Stomach (tissue), 8 donors: ENCODE measurements at regions not wholly inside any gene's neighbourhood (a gene's known extent, or its start where the extent isn't known, plus 50 kb on each side); places are given as distances from the start of the nearest gene placed in this dataset.
A peak's percentile ranks its signal among the peaks of the same experiment; 100 is the strongest.

Experiments
- DNase-seq, 2 donors: peaks; one replicate each; pipeline versions ENCODE4 v3.0.0 to v3.0.0-alpha.2; 2013 to 2019
- H3K27ac ChIP-seq, 5 donors: fragments of 200-600 bp in 4 of 5; sonication (generic) in 4 of 5; one replicate each; pipeline ENCODE4 v1.5.1; 2013 to 2019; ENCODE audit warnings: mild to moderate bottlenecking in 1 of 5, moderate library complexity in 1 of 5
- H3K27me3 ChIP-seq, 3 donors: fragments of 200-600 bp; sonication (generic); one replicate each; pipeline ENCODE4 v1.5.1; 2017 to 2019; ENCODE audit warnings: mixed run types in 1 of 3
- H3K36me3 ChIP-seq, 4 donors: fragments of 200-600 bp; sonication (generic); 1 replicate in 3 of 4; 2 replicates in 1 of 4; pipeline ENCODE4 v1.5.1; 2016 to 2019
- H3K4me1 ChIP-seq, 4 donors: fragments of 200-600 bp; sonication (generic); one replicate each; pipeline ENCODE4 v1.5.1; 2016 to 2019
- H3K4me3 ChIP-seq, 4 donors: fragments of 200-600 bp; sonication (generic) in 3 of 4; one replicate each; pipeline ENCODE4 v1.5.1; 2016 to 2019; ENCODE audit warnings: mild to moderate bottlenecking in 1 of 4
- H3K9me3 ChIP-seq, 4 donors: fragments of 200-600 bp; sonication (generic); one replicate each; pipeline ENCODE4 v1.5.1; 2016 to 2019
- CTCF ChIP-seq, 7 experiments: fragments of 450-650 bp in 4 of 7; fragments of 200-600 bp in 3 of 7; sonication (generic) in 3 of 7; IDR thresholded peaks; one replicate each; pipeline ENCODE4 v1.5.1; 2016 to 2019; ENCODE audit warnings: antibody characterized with exemption in 7 of 7, control low read depth in 2 of 7, mild to moderate bottlenecking in 1 of 7
- EP300 ChIP-seq: sonication (generic); formaldehyde crosslinking; IDR thresholded peaks from one replicate; pipeline ENCODE4 v1.6.1; 2017; ENCODE audit warnings: antibody characterized with exemption
- POLR2A ChIP-seq, 4 donors: fragments of 450-650 bp; IDR thresholded peaks; one replicate each; pipeline ENCODE4 v1.6.1; 2016; ENCODE audit warnings: antibody characterized with exemption in 4 of 4, control low read depth in 2 of 4, mild to moderate bottlenecking in 1 of 4, moderate library complexity in 1 of 4
- POLR2AphosphoS5 ChIP-seq, 3 donors: sonication (generic); formaldehyde crosslinking; IDR thresholded peaks; one replicate each; pipeline ENCODE4 v1.6.1; 2016; ENCODE audit warnings: antibody characterized with exemption in 3 of 3
- WGBS, 5 donors: extraction: QIAGEN DNeasy Blood & Tissue Kit in 3 of 5; methylation state at CpG; one replicate each; pipeline versions ENCODE4 v1.1.5 to v1.1.7; 2013 to 2018; 5-methylcytosine and 5-hydroxymethylcytosine counted together
- intact Hi-C: fragments of 100-400 bp; cut with DNase I; formaldehyde crosslinking; loops from one replicate; pipeline ENCODE4 v1.15.1; 2023; ENCODE audit warnings: low total_unique reads
- donor health status: healthy with polysubstance abuse.
- donor health status: Bipolar disorder and iron deficiency.
- donor health status: healthy.

GRCh38 chr20:24245094-24245493 is 224.3 kb upstream of the SYNDIG1 start:
- 51 to 72% (median 63%) methylated on average over 2 of the region's 2 CpGs for WGBS, 5 donors
- intact Hi-C loops = no loop called here
- Histone ChIP-seq H3K4me1 (no peaks in the 10 kb centered on the region), H3K27ac (no peak overlapping the region), H3K36me3 (no peaks in the 10 kb centered on the region), H3K9me3 (peaks cover 0 to 7% (median 0%) of the 10 kb centered on the region in 4 donors), H3K4me3 (no peak overlapping the region), H3K27me3 (peaks cover 0 to 3% (median 0%) of the 10 kb centered on the region in 3 donors)
- no peak for TF ChIP-seq EP300
- no peak for TF ChIP-seq POLR2A (IDR thresholded peaks at IDR 0.05)
- TF ChIP-seq CTCF (IDR thresholded peaks at IDR 0.05) = no peak
- TF ChIP-seq POLR2AphosphoS5 (IDR thresholded peaks at IDR 0.05) = no peak
- DNase-seq = no peak

- TF ChIP-seq POLR2A (IDR thresholded peaks at IDR 0.05) = no peak
- TF ChIP-seq POLR2AphosphoS5 (IDR thresholded peaks at IDR 0.05) = no peak
- no peak for TF ChIP-seq EP300
- Histone ChIP-seq H3K27ac (no peak overlapping the region), H3K4me3 (no peak overlapping the region), H3K27me3 (peaks cover 0 to 3% (median 0%) of the 10 kb centered on the region in 3 donors), H3K36me3 (no peaks in the 10 kb centered on the region), H3K4me1 (no peaks in the 10 kb centered on the region), H3K9me3 (no peaks in the 10 kb centered on the region)
- no peak for DNase-seq
- WGBS, 5 donors = 79 to 91% (median 89%) methylated on average over 4 of the region's 4 CpGs
- intact Hi-C loops = no loop called here
These were observed 226.7 kb upstream of the SYNDIG1 start for GRCh38 chr20:24242763-24243162.

GRCh38 chr20:24241466-24241865 is 228.0 kb upstream of the SYNDIG1 start:
- no peaks in the 10 kb centered on the region for H3K9me3 ChIP-seq
- TF ChIP-seq POLR2AphosphoS5 (IDR thresholded peaks at IDR 0.05) = no peak
- TF ChIP-seq EP300 = no peak
- TF ChIP-seq CTCF (IDR thresholded peaks at IDR 0.05) = no peak
- TF ChIP-seq POLR2A (IDR thresholded peaks at IDR 0.05) = no peak
- WGBS, 5 donors = 89 to 95% (median 93%) methylated on average over 6 to 7 of the region's 7 CpGs
- no peak overlapping the region for H3K4me3 ChIP-seq
- H3K27me3 ChIP-seq = peaks cover 0 to 3% (median 0%) of the 10 kb centered on the region in 3 donors
- H3K4me1 ChIP-seq = no peaks in the 10 kb centered on the region
- no peaks in the 10 kb centered on the region for H3K36me3 ChIP-seq
- DNase-seq = no peak
- intact Hi-C loops = no loop called here
- H3K27ac ChIP-seq = no peak overlapping the region

- intact Hi-C loops = no loop called here
- H3K27me3 ChIP-seq = peaks cover 0 to 7% (median 0%) of the 10 kb centered on the region in 3 donors
- TF ChIP-seq CTCF (IDR thresholded peaks at IDR 0.05) (no peak), POLR2AphosphoS5 (IDR thresholded peaks at IDR 0.05) (no peak), POLR2A (IDR thresholded peaks at IDR 0.05) (no peak), EP300 (no peak)
- H3K4me1 ChIP-seq = no peaks in the 10 kb centered on the region
- H3K4me3 ChIP-seq = no peak overlapping the region
- DNase-seq = no peak
- WGBS, 5 donors = 80 to 94% (median 86%) methylated on average over 3 of the region's 3 CpGs
- no peak overlapping the region for H3K27ac ChIP-seq
- H3K9me3 ChIP-seq = no peaks in the 10 kb centered on the region
- H3K36me3 ChIP-seq = no peaks in the 10 kb centered on the region
These were observed 232.5 kb upstream of the SYNDIG1 start for GRCh38 chr20:24236963-24237362.

GRCh38 chr20:24236201-24236600 is 233.2 kb upstream of the SYNDIG1 start:
- no peak overlapping the region for H3K27ac ChIP-seq
- WGBS, 5 donors = 39 to 65% (median 50%) methylated on average over 8 of the region's 8 CpGs
- TF ChIP-seq POLR2A (IDR thresholded peaks at IDR 0.05) = no peak
- no peak for TF ChIP-seq POLR2AphosphoS5 (IDR thresholded peaks at IDR 0.05)
- TF ChIP-seq EP300 = no peak
- no peak for TF ChIP-seq CTCF (IDR thresholded peaks at IDR 0.05)
- H3K27me3 ChIP-seq = peaks cover 0 to 4% (median 0%) of the 10 kb centered on the region in 3 donors
- intact Hi-C loops = no loop called here
- H3K4me3 ChIP-seq = no peak overlapping the region
- H3K4me1 ChIP-seq = no peaks in the 10 kb centered on the region
- DNase-seq = peak in 1 of 2 donors; percentile 34
- no peaks in the 10 kb centered on the region for H3K9me3 ChIP-seq
- no peaks in the 10 kb centered on the region for H3K36me3 ChIP-seq
